ENCODE measurements at regions not wholly inside any gene's neighbourhood (a gene's known extent, or its start where the extent isn't known, plus 50 kb on each side); places are given as distances from the start of the nearest gene placed in this dataset.
"Not testable (repeated sequence)": the region's sequence is repeated elsewhere in the genome, so short reads cannot be mapped to it uniquely, and the experiment has no call there.

DNA sequence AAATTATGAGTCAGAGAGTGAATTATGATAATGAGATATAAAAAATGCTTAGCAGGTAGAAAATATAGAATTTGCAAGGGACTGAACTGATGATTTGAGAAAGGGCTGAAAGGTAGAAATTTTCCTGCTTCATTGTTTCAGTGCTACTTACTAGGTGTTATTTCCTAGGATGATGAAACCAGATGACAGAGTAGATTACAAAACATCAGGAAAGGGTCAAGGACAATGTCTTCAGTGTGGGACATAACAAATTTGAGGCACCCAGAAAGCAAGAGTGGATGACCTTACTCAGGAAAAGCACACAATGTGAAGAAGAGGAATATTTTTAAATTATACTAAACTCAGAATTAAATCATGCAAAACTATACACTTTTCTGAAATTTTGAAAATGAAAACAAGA, 102.1 kb downstream of the SHCBP1 start:
- Histone ChIP-seq H3K27me3 (no peaks in the 10 kb centered on the region), H3K27ac (no peak overlapping the region), H3K4me1 (no peaks in the 10 kb centered on the region), H3K9me3 (no peaks in the 10 kb centered on the region), H3K4me3 (no peak overlapping the region), H3K36me3 (no peaks in the 10 kb centered on the region)
- DNase-seq: no peak
- TF ChIP-seq POLR2A (IDR thresholded peaks at IDR 0.05): no peak
- TF ChIP-seq, protein P1, sequence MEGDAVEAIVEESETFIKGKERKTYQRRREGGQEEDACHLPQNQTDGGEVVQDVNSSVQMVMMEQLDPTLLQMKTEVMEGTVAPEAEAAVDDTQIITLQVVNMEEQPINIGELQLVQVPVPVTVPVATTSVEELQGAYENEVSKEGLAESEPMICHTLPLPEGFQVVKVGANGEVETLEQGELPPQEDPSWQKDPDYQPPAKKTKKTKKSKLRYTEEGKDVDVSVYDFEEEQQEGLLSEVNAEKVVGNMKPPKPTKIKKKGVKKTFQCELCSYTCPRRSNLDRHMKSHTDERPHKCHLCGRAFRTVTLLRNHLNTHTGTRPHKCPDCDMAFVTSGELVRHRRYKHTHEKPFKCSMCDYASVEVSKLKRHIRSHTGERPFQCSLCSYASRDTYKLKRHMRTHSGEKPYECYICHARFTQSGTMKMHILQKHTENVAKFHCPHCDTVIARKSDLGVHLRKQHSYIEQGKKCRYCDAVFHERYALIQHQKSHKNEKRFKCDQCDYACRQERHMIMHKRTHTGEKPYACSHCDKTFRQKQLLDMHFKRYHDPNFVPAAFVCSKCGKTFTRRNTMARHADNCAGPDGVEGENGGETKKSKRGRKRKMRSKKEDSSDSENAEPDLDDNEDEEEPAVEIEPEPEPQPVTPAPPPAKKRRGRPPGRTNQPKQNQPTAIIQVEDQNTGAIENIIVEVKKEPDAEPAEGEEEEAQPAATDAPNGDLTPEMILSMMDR (IDR thresholded peaks at IDR 0.05): no peak

DNA sequence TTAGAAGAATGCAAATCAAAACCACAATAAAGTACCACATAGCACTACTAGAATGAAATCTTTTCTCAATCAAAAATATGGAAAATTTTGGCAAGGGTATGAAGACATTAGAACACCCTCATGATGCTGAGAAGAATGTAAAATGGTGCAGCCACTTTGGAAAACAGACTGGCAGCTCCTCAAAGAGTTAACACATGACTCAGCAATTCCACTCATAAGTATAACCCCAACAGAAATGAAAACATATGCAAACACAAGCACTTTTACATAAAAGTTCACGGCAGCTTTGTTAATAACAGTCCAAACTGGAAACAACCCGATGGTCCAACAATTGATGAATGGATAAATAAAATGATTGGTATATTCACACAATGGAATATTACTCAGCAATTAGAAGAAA, 124.5 kb downstream of the SHCBP1 start:
- no peaks in the 10 kb centered on the region for H3K27me3 ChIP-seq
- TF ChIP-seq, protein P1 (IDR thresholded peaks at IDR 0.05): no peak
- TF ChIP-seq POLR2A (IDR thresholded peaks at IDR 0.05): no peak
- DNase-seq: no peak

DNA sequence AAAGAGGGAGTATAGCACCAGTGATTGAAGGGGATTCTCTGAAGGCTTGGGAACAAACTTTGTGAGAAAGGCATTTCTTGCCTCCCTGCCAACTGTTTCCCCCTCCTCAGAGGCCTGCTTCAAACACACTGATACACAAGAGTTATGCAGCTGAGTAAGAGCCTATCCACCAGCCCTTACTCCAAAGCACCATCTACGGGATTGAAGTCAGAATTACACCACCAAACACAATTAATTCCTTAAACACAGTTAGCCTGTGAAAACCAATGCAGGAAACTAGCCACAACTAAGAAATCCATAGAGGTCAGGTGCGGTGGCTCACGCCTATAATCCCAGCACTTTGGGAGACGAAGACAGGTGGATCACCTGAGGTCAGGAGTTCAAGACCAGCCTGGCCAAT, 138.3 kb downstream of the SHCBP1 start:
- Histone ChIP-seq H3K4me1 (no peaks in the 10 kb centered on the region), H3K27me3 (no peaks in the 10 kb centered on the region), H3K9me3 (no peaks in the 10 kb centered on the region), H3K27ac (no peak overlapping the region), H3K36me3 (no peaks in the 10 kb centered on the region), H3K4me3 (no peak overlapping the region)
- TF ChIP-seq, protein P1 (IDR thresholded peaks at IDR 0.05): no peak
- TF ChIP-seq POLR2A (IDR thresholded peaks at IDR 0.05): no peak
- DNase-seq: no peak

More for the DNA sequence above, 124.5 kb downstream of the SHCBP1 start:
- no peak overlapping the region for H3K27ac ChIP-seq
- H3K9me3 ChIP-seq: no peaks in the 10 kb centered on the region
- H3K4me3 ChIP-seq: no peak overlapping the region
- H3K36me3 ChIP-seq: no peaks in the 10 kb centered on the region
- H3K4me1 ChIP-seq: no peaks in the 10 kb centered on the region

DNA sequence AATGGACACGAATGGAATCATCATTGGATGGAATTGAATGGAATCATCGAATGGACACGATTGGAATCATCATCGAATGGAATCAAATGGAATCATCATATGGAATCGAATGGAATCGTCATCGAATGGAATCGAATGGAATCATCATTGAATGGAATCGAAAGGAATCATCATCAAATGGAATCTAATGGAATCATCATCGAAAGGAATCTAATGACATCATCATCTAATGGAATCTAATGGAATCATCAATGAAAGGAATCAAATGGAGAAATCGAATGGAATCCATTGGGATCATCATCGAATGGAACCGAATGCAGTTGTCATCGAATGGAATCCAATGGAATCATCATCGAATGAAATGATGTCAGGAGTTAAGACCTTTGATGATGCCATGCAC, 154.9 kb downstream of the SHCBP1 start:
- Histone ChIP-seq H3K4me3 (no peak overlapping the region), H3K27ac (no peak overlapping the region), H3K27me3 (no peaks in the 10 kb centered on the region), H3K36me3 (no peaks in the 10 kb centered on the region), H3K9me3 (peaks cover 0 to 12% (median 0%) of the 10 kb centered on the region in 4 donors), H3K4me1 (no peaks in the 10 kb centered on the region)
- no peak for DNase-seq
- TF ChIP-seq, protein P1 (IDR thresholded peaks at IDR 0.05): no peak
- no peak for TF ChIP-seq POLR2A (IDR thresholded peaks at IDR 0.05)

DNA sequence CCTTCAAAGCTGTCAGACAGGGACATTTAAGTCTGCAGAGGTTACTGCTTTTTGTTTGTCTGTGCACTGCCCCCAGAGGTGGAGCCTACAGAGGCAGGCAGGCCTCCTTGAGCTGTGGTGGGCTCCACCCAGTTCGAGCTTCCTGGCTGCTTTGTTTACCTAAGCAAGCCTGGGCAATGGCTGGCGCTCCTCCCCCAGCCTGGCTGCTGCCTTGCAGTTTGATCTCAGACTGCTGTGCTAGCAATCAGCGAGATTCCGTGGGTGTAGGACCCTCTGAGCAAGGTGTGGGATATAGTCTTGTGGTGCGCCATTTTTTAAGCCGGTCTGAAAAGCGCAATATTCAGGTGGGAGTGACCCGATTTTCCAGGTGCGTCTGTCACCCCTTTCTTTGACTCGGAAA, 166.4 kb downstream of the SHCBP1 start:
- DNase-seq, H3K27ac ChIP-seq, H3K36me3 ChIP-seq, H3K9me3 ChIP-seq, H3K4me1 ChIP-seq, H3K27me3 ChIP-seq, H3K4me3 ChIP-seq: not testable (repeated sequence)

DNA sequence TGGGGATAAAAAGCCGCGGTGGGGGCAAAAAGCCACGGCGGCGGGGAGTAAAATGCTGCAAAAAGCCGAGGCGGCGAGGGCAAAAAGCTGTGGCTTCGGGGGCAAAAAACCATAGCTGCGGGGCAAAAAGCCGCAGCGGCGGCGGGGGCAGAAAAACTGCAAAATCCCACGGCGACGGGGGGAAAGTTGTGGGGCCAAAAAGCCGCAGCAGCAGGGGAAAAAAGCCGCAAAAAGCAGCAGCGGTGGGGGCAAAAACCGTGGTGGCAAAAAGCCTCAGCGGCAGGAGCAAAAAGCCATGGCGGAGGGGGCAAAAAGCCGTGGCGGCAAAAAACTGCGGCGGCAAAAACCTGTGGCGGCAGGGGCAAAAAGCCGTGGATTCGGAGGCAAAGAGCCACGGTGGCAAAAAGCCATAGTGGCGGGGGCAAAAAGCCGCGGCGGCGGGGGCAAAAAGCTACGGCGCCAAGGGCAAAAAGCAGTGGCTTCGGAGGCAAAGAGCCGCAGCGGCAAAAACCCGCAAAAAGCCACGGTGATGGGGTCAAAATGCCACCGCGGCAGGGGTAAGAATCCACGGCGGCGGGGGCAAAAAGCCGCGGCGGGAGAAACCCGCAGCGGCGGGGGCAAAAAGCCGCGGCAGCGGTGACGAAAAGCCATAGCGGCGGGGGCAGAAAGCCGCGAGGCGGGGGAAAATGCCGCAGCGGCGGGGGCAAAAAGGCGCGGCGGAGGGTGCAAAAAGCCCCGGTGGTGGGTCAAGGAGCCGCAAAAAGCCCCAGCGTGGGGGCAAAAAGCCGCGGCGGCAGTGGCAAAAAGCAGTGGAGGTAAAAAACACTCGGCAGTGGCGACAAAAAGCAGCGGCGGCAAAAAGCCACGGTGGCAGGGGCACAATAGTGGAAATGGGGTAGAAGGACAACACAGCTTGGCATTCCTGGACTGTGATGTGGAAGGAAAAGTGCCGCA, 192.8 kb downstream of the SHCBP1 start:
- no peak overlapping the region for H3K27ac ChIP-seq
- no peaks in the 10 kb centered on the region for H3K36me3 ChIP-seq
- no peaks in the 10 kb centered on the region for H3K27me3 ChIP-seq
- peak in 1 of 3 donors; percentile 18 for DNase-seq
- no peak for TF ChIP-seq POLR2A (IDR thresholded peaks at IDR 0.05)
- TF ChIP-seq, protein P1 (IDR thresholded peaks at IDR 0.05): no peak
- no peaks in the 10 kb centered on the region for H3K4me1 ChIP-seq
- peaks cover 0 to 17% (median 2%) of the 10 kb centered on the region in 4 donors for H3K9me3 ChIP-seq
- H3K4me3 ChIP-seq: no peak overlapping the region

Measured in Peyer's patch (tissue), 4 donors.